WERI-Rb-1 (cell line): ENCODE measurements at regions not wholly inside any gene's neighbourhood (a gene's known extent, or its start where the extent isn't known, plus 50 kb on each side); places are given as distances from the start of the nearest gene placed in this dataset.

Experiments
- DNase-seq: peaks from one replicate; pipeline ENCODE4 v3.0.0-alpha.2; 2020
- H3K27ac ChIP-seq: fragments of 250-450 bp; sonication (Bioruptor Pico); 2 replicates; pipeline ENCODE4 v1.5.1; 2020; ENCODE audit warnings: mild to moderate bottlenecking, moderate library complexity
- H3K27me3 ChIP-seq: fragments of 250-450 bp; sonication (Bioruptor Pico); 2 replicates; pipeline ENCODE4 v1.5.1; 2021; ENCODE audit warnings: mild to moderate bottlenecking, low read depth, moderate library complexity; ENCODE audit not compliant: insufficient read depth, severe bottlenecking
- H3K36me3 ChIP-seq: fragments of 250-450 bp; sonication (Bioruptor Pico); 2 replicates; pipeline ENCODE4 v1.5.1; 2020; ENCODE audit warnings: mild to moderate bottlenecking, moderate library complexity
- H3K4me3 ChIP-seq: 2 replicates; pipeline ENCODE4 v1.5.1; 2011; ENCODE audit warnings: low read depth, mild to moderate bottlenecking, control low read depth, low read length
- H3K9me3 ChIP-seq: fragments of 250-450 bp; sonication (Bioruptor Pico); 2 replicates; pipeline ENCODE4 v1.5.1; 2021; ENCODE audit warnings: mild to moderate bottlenecking, moderate library complexity; ENCODE audit not compliant: severe bottlenecking
- TF ChIP-seq, protein P1 (sequence below): IDR thresholded peaks from 2 replicates; pipeline ENCODE4 v1.5.1; 2011; ENCODE audit warnings: low read depth, mild to moderate bottlenecking, control low read depth, inconsistent platforms, low read length

DNA sequence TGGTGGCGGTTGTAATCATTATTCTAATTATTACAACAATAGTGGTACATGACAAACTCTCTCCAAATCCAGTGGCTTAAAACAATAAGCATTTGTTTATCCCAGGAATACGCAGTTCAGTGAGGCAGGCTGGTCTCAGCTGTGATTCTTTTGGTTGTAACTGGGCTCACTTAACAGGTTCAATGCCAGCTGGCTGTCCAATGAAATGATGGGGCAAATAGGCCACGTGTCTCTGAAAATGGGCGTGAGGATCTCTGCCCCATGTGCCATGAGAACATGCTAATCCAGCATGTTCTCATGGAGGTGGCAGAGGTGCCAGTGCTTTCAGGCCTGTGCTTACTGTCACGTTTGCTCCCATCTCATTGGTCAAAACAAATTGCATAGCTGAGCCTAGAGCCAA, 73.1 kb upstream of the CLMN start:
- Histone ChIP-seq H3K36me3 (no peaks in the 10 kb centered on the region), H3K27me3 (no peaks in the 10 kb centered on the region), H3K4me3 (no peak overlapping the region), H3K27ac (no peak overlapping the region), H3K9me3 (peaks cover 6% of the 10 kb centered on the region)
- no peak for DNase-seq
- TF ChIP-seq, protein P1, sequence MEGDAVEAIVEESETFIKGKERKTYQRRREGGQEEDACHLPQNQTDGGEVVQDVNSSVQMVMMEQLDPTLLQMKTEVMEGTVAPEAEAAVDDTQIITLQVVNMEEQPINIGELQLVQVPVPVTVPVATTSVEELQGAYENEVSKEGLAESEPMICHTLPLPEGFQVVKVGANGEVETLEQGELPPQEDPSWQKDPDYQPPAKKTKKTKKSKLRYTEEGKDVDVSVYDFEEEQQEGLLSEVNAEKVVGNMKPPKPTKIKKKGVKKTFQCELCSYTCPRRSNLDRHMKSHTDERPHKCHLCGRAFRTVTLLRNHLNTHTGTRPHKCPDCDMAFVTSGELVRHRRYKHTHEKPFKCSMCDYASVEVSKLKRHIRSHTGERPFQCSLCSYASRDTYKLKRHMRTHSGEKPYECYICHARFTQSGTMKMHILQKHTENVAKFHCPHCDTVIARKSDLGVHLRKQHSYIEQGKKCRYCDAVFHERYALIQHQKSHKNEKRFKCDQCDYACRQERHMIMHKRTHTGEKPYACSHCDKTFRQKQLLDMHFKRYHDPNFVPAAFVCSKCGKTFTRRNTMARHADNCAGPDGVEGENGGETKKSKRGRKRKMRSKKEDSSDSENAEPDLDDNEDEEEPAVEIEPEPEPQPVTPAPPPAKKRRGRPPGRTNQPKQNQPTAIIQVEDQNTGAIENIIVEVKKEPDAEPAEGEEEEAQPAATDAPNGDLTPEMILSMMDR = no peak

DNA sequence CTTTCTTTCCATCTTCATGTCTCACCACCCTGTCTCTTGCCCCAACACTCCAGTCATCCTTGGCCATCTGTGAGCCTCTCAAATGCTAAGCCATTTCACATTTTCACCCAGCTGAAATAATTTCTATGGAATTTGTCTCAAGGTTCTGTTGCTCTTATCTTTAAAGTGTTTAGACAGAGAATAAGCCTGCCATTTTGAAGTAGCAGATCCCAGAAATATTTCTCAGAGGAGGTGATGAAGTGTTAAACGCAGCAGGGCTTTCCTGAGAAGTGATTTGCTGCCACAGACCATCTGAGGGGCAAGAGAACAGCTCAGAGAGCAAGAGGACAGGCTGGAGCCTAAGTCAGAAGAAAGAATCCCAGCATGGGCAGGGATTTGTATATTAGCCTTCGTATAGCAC, 71.6 kb upstream of the CLMN start:
- no peak overlapping the region for H3K4me3 ChIP-seq
- no peak for DNase-seq
- TF ChIP-seq, protein P1 = no peak
- no peaks in the 10 kb centered on the region for H3K36me3 ChIP-seq
- H3K9me3 ChIP-seq = peaks cover 6% of the 10 kb centered on the region
- no peak overlapping the region for H3K27ac ChIP-seq
- H3K27me3 ChIP-seq = no peaks in the 10 kb centered on the region

DNA sequence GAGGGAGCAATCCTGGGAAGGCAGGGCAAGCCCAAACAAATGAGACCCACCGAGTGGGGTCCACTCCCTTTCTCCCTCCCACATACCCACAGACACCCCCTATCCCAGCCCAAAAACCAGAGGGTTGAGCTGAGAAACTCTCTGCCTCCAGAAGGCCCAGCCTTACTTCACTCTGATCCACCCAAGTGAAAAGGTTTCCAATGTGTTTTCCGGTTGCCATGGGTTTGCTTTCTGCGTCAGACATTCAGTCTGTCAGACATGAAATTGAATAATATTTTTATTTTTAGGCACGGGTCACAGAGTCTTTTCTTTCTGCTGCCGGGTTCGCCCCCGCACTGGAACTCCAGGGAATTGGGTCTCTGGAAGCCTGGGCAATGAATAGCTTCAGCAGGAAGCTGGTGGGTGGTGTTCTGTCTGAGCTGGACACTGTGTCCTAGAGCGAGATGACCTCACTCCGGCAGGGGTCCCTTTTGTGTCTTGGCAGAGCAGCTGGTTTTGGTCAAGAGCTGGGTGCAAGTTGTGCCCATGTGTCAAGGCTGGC, 69.8 kb upstream of the CLMN start:
- Histone ChIP-seq H3K27ac (no peak overlapping the region; the same call in 1 of the 2 replicates), H3K27me3 (no peaks in the 10 kb centered on the region), H3K4me3 (no peak overlapping the region), H3K36me3 (no peaks in the 10 kb centered on the region), H3K9me3 (peaks cover 6% of the 10 kb centered on the region)
- TF ChIP-seq, protein P1 = no peak
- no peak for DNase-seq

DNA sequence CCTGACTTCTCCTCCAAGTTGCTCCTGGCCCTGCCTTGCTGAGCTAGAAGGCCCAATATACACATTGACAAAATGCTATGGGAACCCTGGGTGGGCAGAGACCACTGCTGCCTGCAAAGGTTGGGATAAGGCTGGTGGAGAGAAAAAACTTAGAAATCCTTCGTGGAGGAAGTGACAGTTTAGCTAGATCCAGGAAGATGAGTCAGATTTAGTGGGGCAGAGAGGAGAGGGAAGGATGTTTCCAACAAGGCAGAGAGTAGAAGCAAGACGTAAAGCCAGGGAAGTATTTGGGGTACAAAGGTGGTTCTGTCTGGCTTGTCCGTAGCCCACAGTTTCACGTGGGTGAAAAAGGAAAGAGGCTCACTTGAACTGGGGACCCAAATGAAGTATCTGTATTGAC, 69.0 kb upstream of the CLMN start:
- peaks cover 6% of the 10 kb centered on the region for H3K9me3 ChIP-seq
- TF ChIP-seq, protein P1 = no peak
- H3K36me3 ChIP-seq = no peaks in the 10 kb centered on the region
- H3K27me3 ChIP-seq = no peaks in the 10 kb centered on the region
- no peak for DNase-seq
- H3K4me3 ChIP-seq = no peak overlapping the region
- peak overlapping the region; percentile 68 for H3K27ac ChIP-seq

DNA sequence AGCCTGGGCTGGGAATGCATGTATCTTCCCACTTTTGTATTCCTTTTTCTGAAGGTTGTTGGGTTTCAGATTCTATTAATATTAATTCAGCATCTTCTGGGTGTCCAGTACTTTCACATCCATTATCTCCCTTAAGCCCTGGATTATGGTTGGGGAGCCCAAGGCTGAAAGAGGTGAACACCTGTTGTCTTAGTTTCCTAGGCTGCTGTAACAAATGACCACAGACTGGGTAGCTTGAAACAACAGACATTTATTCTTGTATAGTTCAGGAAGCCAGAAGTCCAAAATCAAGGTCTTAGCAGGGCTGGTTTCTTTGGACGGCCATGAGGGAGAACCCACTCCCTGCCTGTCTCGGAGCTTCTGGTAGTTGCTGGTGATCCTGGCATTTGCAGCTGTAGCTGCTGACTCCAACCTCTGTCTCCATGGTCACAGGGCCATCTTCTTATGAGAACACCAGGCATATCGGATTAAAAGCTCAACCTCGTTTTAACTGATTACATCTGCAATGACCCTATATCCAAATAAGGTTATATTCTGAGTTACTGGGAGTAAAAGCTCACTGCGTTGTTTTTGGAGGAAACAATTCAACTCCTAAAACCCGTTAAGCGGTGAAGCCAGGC, 68.2 kb upstream of the CLMN start:
- TF ChIP-seq, protein P1 = no peak
- peak overlapping the region; percentile 68 for H3K27ac ChIP-seq
- H3K4me3 ChIP-seq = peak overlapping the region; percentile 12
- DNase-seq = peak; percentile 67
- peaks cover 6% of the 10 kb centered on the region for H3K9me3 ChIP-seq
- H3K27me3 ChIP-seq = no peaks in the 10 kb centered on the region
- H3K36me3 ChIP-seq = no peaks in the 10 kb centered on the region

DNA sequence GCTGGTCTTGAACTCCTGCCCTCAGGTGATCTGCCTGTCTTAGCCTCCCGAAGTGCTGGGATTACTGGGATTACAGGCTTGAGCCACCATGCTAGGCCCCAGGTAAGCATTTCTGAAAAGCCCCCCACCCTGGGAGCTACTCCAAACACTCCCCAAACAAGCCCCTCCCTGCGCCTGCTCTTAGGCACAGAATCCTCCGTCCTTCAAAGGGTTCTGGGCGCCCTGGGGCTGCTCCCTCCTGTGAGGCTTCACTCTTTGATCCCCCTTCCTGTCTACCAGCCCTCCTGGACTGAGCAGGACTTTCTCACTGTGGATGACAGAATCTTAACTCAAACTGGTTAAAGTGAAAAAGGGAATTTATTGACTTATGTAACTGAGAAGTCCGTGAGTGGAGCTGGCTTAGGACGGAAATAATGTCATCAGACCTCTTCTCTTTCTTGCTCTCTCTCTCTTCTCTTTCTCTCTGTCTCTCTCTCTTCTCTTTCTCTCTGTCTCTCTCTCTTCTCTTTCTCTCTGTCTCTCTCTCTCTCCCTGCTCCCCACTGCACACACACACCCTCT, 66.9 kb upstream of the CLMN start:
- H3K27ac ChIP-seq = peak overlapping the region; percentile 68
- H3K4me3 ChIP-seq = no peak overlapping the region
- H3K36me3 ChIP-seq = no peaks in the 10 kb centered on the region
- TF ChIP-seq, protein P1 = no peak
- DNase-seq = peak; percentile 29
- peaks cover 6% of the 10 kb centered on the region for H3K9me3 ChIP-seq
- H3K27me3 ChIP-seq = no peaks in the 10 kb centered on the region
